ENCODE measurements at regions not wholly inside any gene's neighbourhood (a gene's known extent, or its start where the extent isn't known, plus 50 kb on each side); places are given as distances from the start of the nearest gene placed in this dataset.
A peak's percentile ranks its signal among the peaks of the same experiment; 100 is the strongest.

DNA sequence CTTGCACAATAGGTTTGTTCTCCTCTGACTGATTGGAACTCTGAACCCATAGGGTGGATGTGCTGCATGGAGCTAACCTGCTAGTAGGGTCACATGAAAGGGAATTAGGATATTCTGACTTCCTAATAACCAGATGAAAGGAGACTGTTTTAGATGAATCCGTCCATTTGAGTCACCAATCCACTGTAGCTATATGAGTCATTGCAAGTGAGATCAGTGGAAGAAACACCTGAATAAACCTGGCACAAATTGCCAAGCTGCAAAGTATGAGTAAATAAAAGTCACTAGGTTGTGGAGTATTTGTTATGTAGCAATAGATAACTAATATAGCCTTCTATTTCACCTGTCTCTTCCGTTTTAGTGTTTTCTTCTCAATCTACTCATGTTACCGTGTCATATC lies 584.4 kb downstream of the PDCD6IP start:
- DNase-seq (ENCODE audit: low read depth) = no peak
- no peak overlapping the region for H3K4me3 ChIP-seq (ENCODE audit: low read depth, low read length)
- TF ChIP-seq, protein P1, sequence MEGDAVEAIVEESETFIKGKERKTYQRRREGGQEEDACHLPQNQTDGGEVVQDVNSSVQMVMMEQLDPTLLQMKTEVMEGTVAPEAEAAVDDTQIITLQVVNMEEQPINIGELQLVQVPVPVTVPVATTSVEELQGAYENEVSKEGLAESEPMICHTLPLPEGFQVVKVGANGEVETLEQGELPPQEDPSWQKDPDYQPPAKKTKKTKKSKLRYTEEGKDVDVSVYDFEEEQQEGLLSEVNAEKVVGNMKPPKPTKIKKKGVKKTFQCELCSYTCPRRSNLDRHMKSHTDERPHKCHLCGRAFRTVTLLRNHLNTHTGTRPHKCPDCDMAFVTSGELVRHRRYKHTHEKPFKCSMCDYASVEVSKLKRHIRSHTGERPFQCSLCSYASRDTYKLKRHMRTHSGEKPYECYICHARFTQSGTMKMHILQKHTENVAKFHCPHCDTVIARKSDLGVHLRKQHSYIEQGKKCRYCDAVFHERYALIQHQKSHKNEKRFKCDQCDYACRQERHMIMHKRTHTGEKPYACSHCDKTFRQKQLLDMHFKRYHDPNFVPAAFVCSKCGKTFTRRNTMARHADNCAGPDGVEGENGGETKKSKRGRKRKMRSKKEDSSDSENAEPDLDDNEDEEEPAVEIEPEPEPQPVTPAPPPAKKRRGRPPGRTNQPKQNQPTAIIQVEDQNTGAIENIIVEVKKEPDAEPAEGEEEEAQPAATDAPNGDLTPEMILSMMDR (IDR thresholded peaks at IDR 0.05; ENCODE audit: low read depth, low read length, missing control alignments) = no peak

DNA sequence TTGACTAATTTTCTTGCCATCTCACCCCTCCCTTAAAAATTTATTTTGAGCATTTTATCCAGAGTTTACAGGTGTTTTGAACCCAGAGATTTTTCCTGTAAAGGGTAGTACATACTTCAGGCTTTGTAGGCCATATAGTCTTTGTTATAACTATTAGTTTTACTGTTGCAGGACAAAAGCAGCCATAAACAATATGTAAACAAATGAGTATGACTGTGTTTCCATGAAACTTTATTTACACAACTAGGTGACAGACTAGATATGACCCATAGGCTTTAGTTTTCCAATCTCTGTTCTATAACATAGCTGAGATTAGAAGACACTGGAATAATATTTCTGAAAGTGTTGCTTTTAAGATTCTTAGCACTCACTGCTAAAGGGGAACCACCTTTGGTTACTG lies 587.9 kb downstream of the PDCD6IP start:
- TF ChIP-seq, protein P1 (IDR thresholded peaks at IDR 0.05; ENCODE audit: low read depth, low read length, missing control alignments) = no peak
- no peak overlapping the region for H3K4me3 ChIP-seq (ENCODE audit: low read depth, low read length)
- no peak for DNase-seq (ENCODE audit: low read depth)

DNA sequence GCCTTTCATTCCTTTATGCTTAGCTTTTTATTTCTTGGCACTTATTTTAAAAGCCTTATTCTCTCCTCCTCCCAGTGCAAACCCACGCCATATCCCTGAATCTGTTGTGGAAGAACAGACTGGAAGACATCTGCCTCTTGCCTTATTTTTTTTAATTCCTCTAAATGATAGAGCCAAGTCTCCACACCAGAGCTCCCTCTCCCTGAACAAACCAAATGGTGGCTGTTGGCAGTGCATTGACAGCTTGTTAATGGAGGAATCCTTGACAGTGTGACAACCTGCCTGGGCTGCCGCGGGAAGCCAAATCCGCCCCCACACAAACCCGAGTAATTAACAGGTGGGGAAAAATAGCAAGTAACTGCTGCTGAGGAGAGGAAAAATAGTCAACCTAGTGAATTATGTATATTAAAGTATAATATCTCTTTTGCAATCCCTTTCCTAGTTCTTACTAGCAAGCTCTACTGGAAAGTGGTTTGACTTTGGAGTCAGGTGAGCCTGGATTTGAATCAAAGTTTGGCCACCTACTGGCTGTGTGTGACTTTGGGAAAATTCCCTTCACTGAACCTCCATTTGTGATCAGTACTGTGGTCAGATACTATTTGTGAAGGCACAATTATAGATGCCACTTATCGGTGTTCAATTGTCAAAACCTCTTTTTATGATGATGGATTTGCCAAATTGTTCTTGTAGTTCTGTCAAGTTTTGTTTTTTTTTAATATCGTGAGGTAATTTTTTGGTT lies 589.6 kb downstream of the PDCD6IP start:
- no peak for DNase-seq (ENCODE audit: low read depth)
- no peak overlapping the region for H3K4me3 ChIP-seq (ENCODE audit: low read depth, low read length)
- TF ChIP-seq, protein P1 (IDR thresholded peaks at IDR 0.05; ENCODE audit: low read depth, low read length, missing control alignments) = no peak

DNA sequence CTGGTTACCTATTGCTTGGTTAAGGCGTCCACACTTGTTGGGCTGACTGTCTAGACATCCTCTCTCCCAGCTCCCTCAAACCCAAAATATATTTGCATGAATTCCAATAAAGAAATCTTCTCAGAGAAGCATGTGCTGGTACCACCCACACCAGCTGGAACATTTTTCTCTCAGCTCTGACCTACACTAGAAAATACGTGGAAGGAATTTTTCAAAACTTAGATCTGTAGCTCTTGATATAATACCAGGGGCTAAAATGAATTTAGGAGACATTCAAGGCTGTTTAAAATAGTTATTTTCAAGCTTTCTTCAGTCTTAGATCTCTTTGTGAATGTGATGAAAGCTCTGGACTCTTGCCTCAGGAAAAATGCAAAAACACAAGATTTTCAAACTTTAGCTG lies 590.4 kb downstream of the PDCD6IP start:
- no peak overlapping the region for H3K4me3 ChIP-seq (ENCODE audit: low read depth, low read length)
- no peak for DNase-seq (ENCODE audit: low read depth)
- TF ChIP-seq, protein P1 (IDR thresholded peaks at IDR 0.05; ENCODE audit: low read depth, low read length, missing control alignments) = no peak

DNA sequence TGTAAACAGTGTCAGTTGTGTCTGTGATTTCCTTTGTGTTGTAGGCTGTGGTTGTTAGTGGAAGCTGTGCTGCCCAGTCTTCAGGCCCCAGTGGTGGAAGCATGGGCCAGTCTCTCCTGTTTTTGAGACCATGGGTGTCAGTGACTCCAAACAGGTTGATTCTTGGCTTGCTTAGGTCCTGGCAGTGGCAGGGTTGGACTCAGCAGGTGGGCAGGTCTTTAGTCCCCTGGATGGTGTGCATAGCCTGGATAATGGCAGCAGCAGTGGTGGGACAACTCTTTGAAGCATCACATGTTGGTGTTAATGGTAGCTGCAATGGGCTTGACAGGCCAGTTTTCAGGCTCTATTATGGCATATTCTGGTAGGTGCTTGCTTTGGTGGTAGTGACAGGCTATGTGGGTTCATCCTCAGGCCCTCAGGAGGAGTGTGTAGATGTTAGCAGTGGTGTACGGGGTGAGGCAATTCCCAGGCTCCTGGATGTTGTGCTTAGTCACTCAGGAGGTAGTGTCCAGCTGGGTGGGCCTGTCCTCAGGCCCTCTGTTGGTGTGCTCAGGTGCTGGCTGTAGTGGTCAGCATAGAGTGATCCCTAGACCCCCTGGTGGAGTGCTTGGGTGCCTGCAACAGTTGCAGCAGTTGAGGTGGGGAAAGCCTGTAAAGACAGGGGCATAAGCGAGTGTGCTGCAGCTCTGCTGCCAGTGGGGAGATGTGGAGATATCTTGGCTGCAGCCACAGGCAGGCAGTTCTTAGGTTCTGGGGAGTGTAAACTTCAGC lies 596.7 kb downstream of the PDCD6IP start:
- DNase-seq (ENCODE audit: low read depth) = no peak
- no peak overlapping the region for H3K4me3 ChIP-seq (ENCODE audit: low read depth, low read length)
- TF ChIP-seq, protein P1 (IDR thresholded peaks at IDR 0.05; ENCODE audit: low read depth, low read length, missing control alignments) = peak; percentile 30

DNA sequence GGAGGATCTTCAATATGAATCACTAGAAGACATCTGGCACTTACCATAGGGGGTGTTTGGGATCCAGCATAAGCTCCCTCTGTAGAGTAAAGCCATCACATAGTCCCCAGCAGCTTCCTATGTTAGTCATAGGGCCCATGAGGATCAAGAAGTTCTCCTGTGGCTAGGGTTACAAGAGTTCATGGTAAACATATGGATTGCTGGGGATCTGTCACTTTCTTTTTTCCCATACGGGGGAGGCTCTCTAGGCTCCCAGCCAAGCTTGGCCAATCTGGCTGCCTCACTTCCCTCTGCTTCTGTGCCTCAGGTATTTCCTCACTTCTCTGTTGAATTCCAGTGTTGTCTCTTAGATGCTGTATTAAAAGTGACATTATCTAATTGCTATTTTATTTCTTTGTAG lies 597.9 kb downstream of the PDCD6IP start:
- no peak overlapping the region for H3K4me3 ChIP-seq (ENCODE audit: low read depth, low read length)
- TF ChIP-seq, protein P1 (IDR thresholded peaks at IDR 0.05; ENCODE audit: low read depth, low read length, missing control alignments) = no peak
- DNase-seq (ENCODE audit: low read depth) = no peak

All from GM12864 (cell line).